Fibroblast of lung (primary cell): ENCODE measurements at regions not wholly inside any gene's neighbourhood (a gene's known extent, or its start where the extent isn't known, plus 50 kb on each side); places are given as distances from the start of the nearest gene placed in this dataset.

Experiments used
- DNase-seq, 2 donors: peaks; one replicate each; pipeline versions ENCODE4 v3.0.0 to v3.0.0-alpha.2; 2010; ENCODE audit warnings: low read depth in 2 of 2
- H2AFZ ChIP-seq: 2 replicates; pipeline ENCODE4 v1.5.1; 2012; ENCODE audit warnings: low read length, control low read depth, inconsistent platforms
- H3K27ac ChIP-seq: 2 replicates; pipeline ENCODE4 v1.5.1; 2011; ENCODE audit warnings: low read length, control low read depth; ENCODE audit not compliant: insufficient read depth
- H3K27me3 ChIP-seq: 2 replicates; pipeline ENCODE4 v1.5.1; 2011; ENCODE audit warnings: mild to moderate bottlenecking, low read length; ENCODE audit not compliant: control insufficient read depth, insufficient read depth
- H3K36me3 ChIP-seq: 2 replicates; pipeline ENCODE4 v1.5.1; 2011; ENCODE audit warnings: low read length; ENCODE audit not compliant: control insufficient read depth, insufficient read depth
- H3K4me1 ChIP-seq: 2 replicates; pipeline ENCODE4 v1.5.1; 2011; ENCODE audit warnings: low read length; ENCODE audit not compliant: control insufficient read depth, insufficient read depth; ENCODE audit errors: extremely low read depth
- H3K4me2 ChIP-seq: 2 replicates; pipeline ENCODE4 v1.5.1; 2011; ENCODE audit warnings: low read length, control low read depth; ENCODE audit not compliant: insufficient read depth; ENCODE audit errors: extremely low read depth
- H3K4me3 ChIP-seq, 4 experiments: fragments of 200-600 bp in 1 of 4; sonication (generic) in 1 of 4; replicated peaks in 1 of 4; 2 replicates each; pipeline ENCODE4 v1.5.1; 2011 to 2016; ENCODE audit warnings: low read length in 4 of 4, low read depth in 3 of 4, mild to moderate bottlenecking in 3 of 4, control low read depth in 2 of 4, inconsistent platforms in 1 of 4, mixed read lengths in 1 of 4; ENCODE audit not compliant: insufficient read depth in 1 of 4; ENCODE audit errors: control extremely low read depth in 1 of 4
- H3K79me2 ChIP-seq: 2 replicates; pipeline ENCODE4 v1.5.1; 2012; ENCODE audit warnings: mild to moderate bottlenecking, low read length, inconsistent platforms; ENCODE audit not compliant: control insufficient read depth, insufficient read depth
- H3K9ac ChIP-seq: 2 replicates; pipeline ENCODE4 v1.5.1; 2011; ENCODE audit warnings: mild to moderate bottlenecking, low read length, control low read depth; ENCODE audit not compliant: insufficient read depth
- H3K9me3 ChIP-seq: 2 replicates; pipeline ENCODE4 v1.5.1; 2012; ENCODE audit warnings: low read depth, low read length; ENCODE audit not compliant: control insufficient read depth, insufficient read depth
- H4K20me1 ChIP-seq: 2 replicates; pipeline ENCODE4 v1.5.1; 2011; ENCODE audit warnings: low read length; ENCODE audit not compliant: control insufficient read depth, insufficient read depth; ENCODE audit errors: extremely low read depth
- CTCF ChIP-seq, 2 donors: IDR thresholded peaks in 1 of 2; conservative IDR thresholded peaks in 1 of 2; 1 replicate in 1 of 2; 2 replicates in 1 of 2; pipeline ENCODE4 v1.5.1; 2011 to 2012; ENCODE audit warnings: low read length in 2 of 2, control low read depth in 1 of 2, inconsistent platforms in 1 of 2, low read depth in 1 of 2, mild to moderate bottlenecking in 1 of 2
- EZH2 ChIP-seq: IDR thresholded peaks from 2 replicates; pipeline ENCODE4 v1.5.1; 2012; ENCODE audit warnings: low read length, control low read depth, mild to moderate bottlenecking; ENCODE audit errors: missing control alignments

GRCh38 chr2:177342736-177343135 is 49.8 kb upstream of the AGPS start:
- Histone ChIP-seq H2AFZ (no peak overlapping the region), H3K27ac (no peak overlapping the region), H3K79me2 (no peaks in the 10 kb centered on the region), H3K9ac (no peak overlapping the region), H3K4me1 (no peaks in the 10 kb centered on the region), H3K4me2 (no peak overlapping the region), H4K20me1 (no peaks in the 10 kb centered on the region), H3K36me3 (no peaks in the 10 kb centered on the region), H3K27me3 (no peaks in the 10 kb centered on the region), H3K9me3 (no peaks in the 10 kb centered on the region), H3K4me3 (no peak overlapping the region)
- TF ChIP-seq CTCF (conservative IDR thresholded peaks at IDR 0.05 in 1 of 2, IDR thresholded peaks at IDR 0.05 in 1 of 2; ENCODE audit: low read depth in 1 of 2, low read length in 2 of 2) (no peak), EZH2 (no peak)
- DNase-seq = no peak
